ENCODE measurements at regions not wholly inside any gene's neighbourhood (a gene's known extent, or its start where the extent isn't known, plus 50 kb on each side); places are given as distances from the start of the nearest gene placed in this dataset.

- no peak for TF ChIP-seq CTCF (IDR thresholded peaks at IDR 0.05)
- TF ChIP-seq POLR2A (IDR thresholded peaks at IDR 0.05) = no peak
These were observed 203.3 kb upstream of the PRDM1 start for GRCh38 chr6:105882828-105883227.
